SK-MEL-5 (cell line): ENCODE measurements at regions not wholly inside any gene's neighbourhood (a gene's known extent, or its start where the extent isn't known, plus 50 kb on each side); places are given as distances from the start of the nearest gene placed in this dataset.
"Not testable (repeated sequence)": the region's sequence is repeated elsewhere in the genome, so short reads cannot be mapped to it uniquely, and the experiment has no call there.

Experiments used
- DNase-seq: peaks from one replicate; pipeline ENCODE4 v3.0.0-alpha.2; 2016; ENCODE audit warnings: low read depth, low spot score
- in situ Hi-C: cut with HindIII; loops from 2 replicates; pipeline ENCODE4 v1.10.0; 2016; ENCODE audit warnings: low sequenced_read_pairs, high pct_unique_total_duplicates, low pct_unique_long_range_greater_than_20kb

- in situ Hi-C loops: no loop called here
- no peak for DNase-seq
These were observed 132.6 kb downstream of the CUL2 start for GRCh38 chr10:34957531-34957930.

GRCh38 chr10:34956756-34957155, 133.4 kb downstream of the CUL2 start:
- in situ Hi-C loops: no loop called here
- peak; percentile 30 for DNase-seq

- no peak for DNase-seq
- in situ Hi-C loops: no loop called here
These were observed 134.8 kb downstream of the CUL2 start for GRCh38 chr10:34955391-34955790.

GRCh38 chr10:34954142-34954541, 136.0 kb downstream of the CUL2 start:
- DNase-seq: no peak

GRCh38 chr10:34951263-34951887, 136.3 kb upstream of the PARD3 start:
- DNase-seq, in situ Hi-C loops: not testable (repeated sequence)

More at GRCh38 chr10:34954142-34954541, 136.0 kb downstream of the CUL2 start:
- in situ Hi-C loops: no loop called here

- in situ Hi-C loops, DNase-seq: not testable (repeated sequence)
These were observed 130.9 kb upstream of the PARD3 start for GRCh38 chr10:34945951-34946522.

- in situ Hi-C loops: no loop called here
- no peak for DNase-seq
These were observed 126.6 kb upstream of the PARD3 start for GRCh38 chr10:34941471-34942357.

GRCh38 chr10:34940436-34940835, 125.3 kb upstream of the PARD3 start:
- in situ Hi-C loops: no loop called here
- DNase-seq: no peak

GRCh38 chr10:34938399-34938670, 123.2 kb upstream of the PARD3 start:
- in situ Hi-C loops: no loop called here
- peak; percentile 5 for DNase-seq

GRCh38 chr10:34937643-34938398, 122.7 kb upstream of the PARD3 start:
- in situ Hi-C loops, DNase-seq: not testable (repeated sequence)

GRCh38 chr10:34936061-34936460, 121.0 kb upstream of the PARD3 start:
- no peak for DNase-seq
- in situ Hi-C loops: no loop called here

- in situ Hi-C loops: no loop called here
- no peak for DNase-seq
These were observed 118.6 kb upstream of the PARD3 start for GRCh38 chr10:34933676-34934075.

- DNase-seq: no peak
- in situ Hi-C loops: no loop called here
These were observed 117.1 kb upstream of the PARD3 start for GRCh38 chr10:34932235-34932634.

GRCh38 chr10:34931216-34931615, 116.1 kb upstream of the PARD3 start:
- no peak for DNase-seq
- in situ Hi-C loops: no loop called here

- in situ Hi-C loops: no loop called here
- DNase-seq: no peak
These were observed 107.0 kb upstream of the PARD3 start for GRCh38 chr10:34922138-34922537.

GRCh38 chr10:34920578-34920977, 105.5 kb upstream of the PARD3 start:
- no peak for DNase-seq
- in situ Hi-C loops: no loop called here

- DNase-seq: no peak
- in situ Hi-C loops: no loop called here
These were observed 103.8 kb upstream of the PARD3 start for GRCh38 chr10:34918776-34919315.
